ENCODE measurements at regions not wholly inside any gene's neighbourhood (a gene's known extent, or its start where the extent isn't known, plus 50 kb on each side); places are given as distances from the start of the nearest gene placed in this dataset.

DNA sequence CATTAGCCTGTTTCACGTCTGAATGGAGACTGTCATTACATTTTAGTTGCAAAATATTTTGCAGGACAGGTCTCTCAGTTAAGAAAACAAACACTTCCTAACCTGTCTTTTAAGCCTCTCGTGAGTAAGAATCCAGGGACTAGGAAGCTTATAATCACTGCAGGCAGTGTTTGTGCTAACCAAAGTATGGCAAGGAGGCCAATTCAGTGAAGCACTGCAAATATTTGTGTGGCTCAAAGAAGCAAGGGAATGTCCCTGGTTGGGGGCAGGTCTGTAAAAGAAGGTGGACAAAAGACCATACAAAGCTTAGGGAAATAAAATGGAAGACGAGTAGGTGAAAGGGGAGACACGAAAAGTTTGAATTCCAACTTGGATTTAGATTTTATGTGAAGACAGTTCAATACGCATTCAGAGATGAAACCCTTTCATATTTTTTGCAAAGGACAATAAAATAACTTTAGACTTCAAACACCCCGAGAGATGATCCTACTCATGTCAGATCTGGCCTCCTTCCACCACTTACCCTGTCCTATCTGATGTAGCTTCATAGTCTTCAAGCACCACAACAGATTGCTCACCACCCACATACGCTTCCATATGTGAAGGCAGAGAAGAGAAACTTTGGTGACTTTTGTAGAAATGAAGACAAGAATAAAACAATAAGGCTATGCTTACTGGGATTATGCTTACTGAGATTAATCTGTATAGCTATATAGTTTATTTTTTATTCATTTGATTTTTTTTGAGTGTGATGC lies 240.9 kb downstream of the TUSC7 start:
- TF ChIP-seq, protein P1, sequence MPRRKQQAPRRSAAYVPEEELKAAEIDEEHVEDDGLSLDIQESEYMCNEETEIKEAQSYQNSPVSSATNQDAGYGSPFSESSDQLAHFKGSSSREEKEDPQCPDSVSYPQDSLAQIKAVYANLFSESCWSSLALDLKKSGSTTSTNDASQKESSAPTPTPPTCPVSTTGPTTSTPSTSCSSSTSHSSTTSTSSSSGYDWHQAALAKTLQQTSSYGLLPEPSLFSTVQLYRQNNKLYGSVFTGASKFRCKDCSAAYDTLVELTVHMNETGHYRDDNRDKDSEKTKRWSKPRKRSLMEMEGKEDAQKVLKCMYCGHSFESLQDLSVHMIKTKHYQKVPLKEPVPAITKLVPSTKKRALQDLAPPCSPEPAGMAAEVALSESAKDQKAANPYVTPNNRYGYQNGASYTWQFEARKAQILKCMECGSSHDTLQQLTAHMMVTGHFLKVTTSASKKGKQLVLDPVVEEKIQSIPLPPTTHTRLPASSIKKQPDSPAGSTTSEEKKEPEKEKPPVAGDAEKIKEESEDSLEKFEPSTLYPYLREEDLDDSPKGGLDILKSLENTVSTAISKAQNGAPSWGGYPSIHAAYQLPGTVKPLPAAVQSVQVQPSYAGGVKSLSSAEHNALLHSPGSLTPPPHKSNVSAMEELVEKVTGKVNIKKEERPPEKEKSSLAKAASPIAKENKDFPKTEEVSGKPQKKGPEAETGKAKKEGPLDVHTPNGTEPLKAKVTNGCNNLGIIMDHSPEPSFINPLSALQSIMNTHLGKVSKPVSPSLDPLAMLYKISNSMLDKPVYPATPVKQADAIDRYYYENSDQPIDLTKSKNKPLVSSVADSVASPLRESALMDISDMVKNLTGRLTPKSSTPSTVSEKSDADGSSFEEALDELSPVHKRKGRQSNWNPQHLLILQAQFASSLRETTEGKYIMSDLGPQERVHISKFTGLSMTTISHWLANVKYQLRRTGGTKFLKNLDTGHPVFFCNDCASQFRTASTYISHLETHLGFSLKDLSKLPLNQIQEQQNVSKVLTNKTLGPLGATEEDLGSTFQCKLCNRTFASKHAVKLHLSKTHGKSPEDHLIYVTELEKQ (CRISPR knock-in tag; IDR thresholded peaks at IDR 0.05), result no peak
- TF ChIP-seq, protein P2, sequence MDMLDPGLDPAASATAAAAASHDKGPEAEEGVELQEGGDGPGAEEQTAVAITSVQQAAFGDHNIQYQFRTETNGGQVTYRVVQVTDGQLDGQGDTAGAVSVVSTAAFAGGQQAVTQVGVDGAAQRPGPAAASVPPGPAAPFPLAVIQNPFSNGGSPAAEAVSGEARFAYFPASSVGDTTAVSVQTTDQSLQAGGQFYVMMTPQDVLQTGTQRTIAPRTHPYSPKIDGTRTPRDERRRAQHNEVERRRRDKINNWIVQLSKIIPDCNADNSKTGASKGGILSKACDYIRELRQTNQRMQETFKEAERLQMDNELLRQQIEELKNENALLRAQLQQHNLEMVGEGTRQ (CRISPR knock-in tag; IDR thresholded peaks at IDR 0.05), result no peak
- no peak for TF ChIP-seq CBX1 (IDR thresholded peaks at IDR 0.05; ENCODE audit: low read depth)
- TF ChIP-seq, protein P3, sequence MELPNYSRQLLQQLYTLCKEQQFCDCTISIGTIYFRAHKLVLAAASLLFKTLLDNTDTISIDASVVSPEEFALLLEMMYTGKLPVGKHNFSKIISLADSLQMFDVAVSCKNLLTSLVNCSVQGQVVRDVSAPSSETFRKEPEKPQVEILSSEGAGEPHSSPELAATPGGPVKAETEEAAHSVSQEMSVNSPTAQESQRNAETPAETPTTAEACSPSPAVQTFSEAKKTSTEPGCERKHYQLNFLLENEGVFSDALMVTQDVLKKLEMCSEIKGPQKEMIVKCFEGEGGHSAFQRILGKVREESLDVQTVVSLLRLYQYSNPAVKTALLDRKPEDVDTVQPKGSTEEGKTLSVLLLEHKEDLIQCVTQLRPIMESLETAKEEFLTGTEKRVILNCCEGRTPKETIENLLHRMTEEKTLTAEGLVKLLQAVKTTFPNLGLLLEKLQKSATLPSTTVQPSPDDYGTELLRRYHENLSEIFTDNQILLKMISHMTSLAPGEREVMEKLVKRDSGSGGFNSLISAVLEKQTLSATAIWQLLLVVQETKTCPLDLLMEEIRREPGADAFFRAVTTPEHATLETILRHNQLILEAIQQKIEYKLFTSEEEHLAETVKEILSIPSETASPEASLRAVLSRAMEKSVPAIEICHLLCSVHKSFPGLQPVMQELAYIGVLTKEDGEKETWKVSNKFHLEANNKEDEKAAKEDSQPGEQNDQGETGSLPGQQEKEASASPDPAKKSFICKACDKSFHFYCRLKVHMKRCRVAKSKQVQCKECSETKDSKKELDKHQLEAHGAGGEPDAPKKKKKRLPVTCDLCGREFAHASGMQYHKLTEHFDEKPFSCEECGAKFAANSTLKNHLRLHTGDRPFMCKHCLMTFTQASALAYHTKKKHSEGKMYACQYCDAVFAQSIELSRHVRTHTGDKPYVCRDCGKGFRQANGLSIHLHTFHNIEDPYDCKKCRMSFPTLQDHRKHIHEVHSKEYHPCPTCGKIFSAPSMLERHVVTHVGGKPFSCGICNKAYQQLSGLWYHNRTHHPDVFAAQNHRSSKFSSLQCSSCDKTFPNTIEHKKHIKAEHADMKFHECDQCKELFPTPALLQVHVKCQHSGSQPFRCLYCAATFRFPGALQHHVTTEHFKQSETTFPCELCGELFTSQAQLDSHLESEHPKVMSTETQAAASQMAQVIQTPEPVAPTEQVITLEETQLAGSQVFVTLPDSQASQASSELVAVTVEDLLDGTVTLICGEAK (IDR thresholded peaks at IDR 0.05), result no peak
- TF ChIP-seq, protein P3 (CRISPR knock-in tag; IDR thresholded peaks at IDR 0.05), result no peak
- no peak for TF ChIP-seq POLR2A (conservative IDR thresholded peaks at IDR 0.05)
- no peak for TF ChIP-seq ATF1 (CRISPR knock-in tag; IDR thresholded peaks at IDR 0.05)
- no peak for TF ChIP-seq ATF1 (tag; IDR thresholded peaks at IDR 0.05)
- TF ChIP-seq ZNF668 (CRISPR knock-in tag; IDR thresholded peaks at IDR 0.05), result no peak
- TF ChIP-seq CREB1 (IDR thresholded peaks at IDR 0.05), result no peak
- TF ChIP-seq CREB1 (CRISPR knock-in tag; IDR thresholded peaks at IDR 0.05), result no peak
- no peak for TF ChIP-seq FOSL1 (tag; conservative IDR thresholded peaks at IDR 0.05)
- no peak for TF ChIP-seq NONO (IDR thresholded peaks at IDR 0.05; ENCODE audit: low read depth in 2 of 2, low read length in 1 of 2)
- no peak for TF ChIP-seq ZBTB1 (CRISPR knock-in tag; IDR thresholded peaks at IDR 0.05; ENCODE audit: borderline replicate concordance, low read depth)
- no peak for TF ChIP-seq SMARCA5 (IDR thresholded peaks at IDR 0.05)

Measured in K562 (cell line).